Daoy (cell line): ENCODE measurements at regions not wholly inside any gene's neighbourhood (a gene's known extent, or its start where the extent isn't known, plus 50 kb on each side); places are given as distances from the start of the nearest gene placed in this dataset.
A peak's percentile ranks its signal among the peaks of the same experiment; 100 is the strongest.

Source experiments
- DNase-seq: peaks from one replicate; pipeline ENCODE4 v3.0.0-alpha.2; 2015; ENCODE audit warnings: low read depth

- no peak for DNase-seq
Observed at GRCh38 chr4:34851411-34851810, 1392.9 kb downstream of the ARAP2 start.

DNA sequence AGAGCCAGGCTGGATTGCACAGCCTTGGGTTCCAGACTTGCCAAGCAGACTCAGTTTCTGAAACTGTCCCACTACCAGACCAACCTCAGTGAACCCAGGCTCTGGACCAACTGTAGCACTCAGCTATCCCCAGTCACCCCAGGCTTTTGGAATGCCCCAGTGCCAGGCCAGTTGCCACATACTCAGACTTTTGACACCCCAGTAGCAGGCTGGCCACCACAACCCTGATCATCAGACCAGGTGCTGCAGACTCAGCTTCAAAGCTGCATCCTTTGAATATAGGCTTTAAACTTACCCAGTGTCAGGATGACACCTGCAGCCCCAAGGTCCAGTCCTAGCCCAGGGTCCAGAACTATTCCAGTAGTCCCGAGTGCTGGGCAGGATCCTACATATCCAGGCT is 1389.9 kb downstream of the ARAP2 start:
- DNase-seq, result no peak

GRCh38 chr4:34861666-34862065 is 1382.6 kb downstream of the ARAP2 start:
- no peak for DNase-seq

- DNase-seq, result no peak
Observed at GRCh38 chr4:34878961-34879360, 1365.4 kb downstream of the ARAP2 start.

- DNase-seq, result no peak
Observed at GRCh38 chr4:34880246-34880645, 1364.1 kb downstream of the ARAP2 start.

DNA sequence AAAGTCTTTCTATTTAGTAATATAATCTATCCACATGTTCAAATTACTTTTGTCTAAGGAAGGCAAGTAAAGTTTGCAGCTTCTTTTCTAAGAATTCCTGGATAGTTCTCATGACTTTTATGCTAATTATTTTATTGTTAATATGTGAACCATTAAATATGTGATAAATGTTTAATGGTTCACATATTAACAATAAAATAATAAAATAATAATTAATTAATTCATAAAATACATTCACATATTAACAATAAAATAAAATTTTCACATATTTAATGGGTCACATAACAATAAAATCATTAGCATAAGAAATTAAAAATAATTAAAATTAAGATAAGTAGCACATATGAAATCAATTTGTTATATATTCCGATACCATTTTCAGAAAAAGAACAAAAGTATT is 1352.4 kb downstream of the ARAP2 start:
- DNase-seq, result no peak

DNA sequence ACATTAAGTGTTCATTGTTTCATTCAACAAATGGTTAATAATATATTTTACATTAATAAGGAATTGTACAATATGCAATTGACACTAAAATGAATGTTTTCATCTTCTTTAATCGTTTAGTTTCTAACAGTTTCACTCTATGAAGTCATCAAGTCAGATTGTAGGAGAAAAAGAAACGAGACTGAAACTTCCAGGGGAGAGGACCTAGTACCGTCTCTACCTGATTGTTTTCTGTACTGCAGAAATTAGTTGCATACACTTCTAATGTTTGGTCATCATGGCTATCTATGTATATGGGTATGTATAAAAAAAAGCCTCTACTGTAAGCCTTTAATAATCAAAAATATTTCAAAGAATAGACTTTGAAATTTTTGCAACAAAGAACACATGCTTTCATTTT is 1350.9 kb downstream of the ARAP2 start:
- DNase-seq, result no peak

DNA sequence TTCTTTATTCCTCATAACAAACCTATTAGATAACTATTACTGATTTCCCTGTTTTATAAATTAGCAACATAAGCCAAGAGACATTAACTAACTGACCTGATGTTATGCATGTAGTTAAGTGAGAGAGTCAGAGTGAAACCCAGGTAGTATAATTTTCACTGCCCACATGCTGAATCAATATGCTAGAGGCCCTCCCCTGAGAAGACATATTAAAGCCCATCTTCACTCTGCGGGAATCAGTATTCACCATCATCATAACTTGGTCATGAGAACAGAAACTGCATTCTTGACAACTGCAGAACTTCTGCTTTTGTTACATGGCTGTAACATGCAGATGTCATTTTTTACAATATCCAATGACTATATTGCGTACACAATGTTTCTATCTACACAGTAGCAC is 1324.3 kb downstream of the ARAP2 start:
- no peak for DNase-seq

DNA sequence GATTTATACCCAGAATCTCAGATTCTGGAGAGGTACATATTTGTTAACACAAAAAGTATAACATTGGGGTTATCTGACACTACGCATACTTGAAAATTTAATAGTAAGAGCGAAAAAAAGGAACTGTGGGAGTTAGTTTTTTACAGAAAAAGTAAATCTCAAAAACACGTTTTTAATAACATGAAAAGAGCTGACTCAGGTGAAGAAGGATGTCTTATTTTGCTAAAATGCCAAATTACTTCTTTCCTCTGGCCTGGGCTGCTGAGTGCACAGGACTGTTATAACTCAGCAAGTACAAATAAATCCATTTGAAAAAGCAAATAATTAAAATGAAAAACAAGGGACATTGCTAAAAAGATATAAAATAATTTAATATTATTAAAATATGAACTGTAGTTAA is 1322.9 kb downstream of the ARAP2 start:
- DNase-seq, result no peak

DNA sequence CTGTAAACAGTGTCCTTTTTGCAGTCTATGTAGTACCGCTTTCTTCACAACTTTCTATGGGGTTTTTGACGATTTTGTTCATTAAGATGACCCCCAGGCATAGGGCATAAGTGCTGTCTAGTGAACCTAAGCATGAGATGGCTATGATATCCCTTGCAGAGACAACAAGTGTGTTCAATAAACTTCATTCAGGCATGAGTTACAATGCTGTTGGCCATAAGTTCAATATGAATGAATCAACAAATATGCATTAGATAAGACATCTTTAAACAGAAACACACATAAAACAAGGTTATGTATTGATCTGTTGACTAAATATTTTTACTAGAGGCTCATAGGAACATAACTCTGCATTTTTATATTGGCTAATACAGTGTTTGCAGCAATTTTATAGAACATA is 1322.0 kb downstream of the ARAP2 start:
- no peak for DNase-seq

DNA sequence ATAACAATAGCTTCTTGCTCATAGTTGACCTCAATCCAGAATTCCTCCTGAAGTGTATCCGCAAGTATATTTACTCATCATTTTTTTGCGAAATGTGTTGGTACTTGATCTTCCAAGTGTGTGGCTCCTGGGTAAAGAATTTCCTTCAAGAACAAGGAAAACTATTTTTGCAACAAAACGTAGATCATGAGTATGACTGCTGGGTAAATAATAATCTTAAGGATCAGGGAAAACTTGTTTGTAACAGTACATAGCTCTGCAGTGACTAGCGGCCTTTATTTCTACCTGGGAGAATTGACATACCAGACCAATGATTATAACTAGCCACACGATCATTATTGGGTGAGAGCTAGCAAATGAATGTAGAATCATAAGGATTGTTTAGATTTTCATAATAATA is 1311.7 kb downstream of the ARAP2 start:
- DNase-seq, result no peak

DNA sequence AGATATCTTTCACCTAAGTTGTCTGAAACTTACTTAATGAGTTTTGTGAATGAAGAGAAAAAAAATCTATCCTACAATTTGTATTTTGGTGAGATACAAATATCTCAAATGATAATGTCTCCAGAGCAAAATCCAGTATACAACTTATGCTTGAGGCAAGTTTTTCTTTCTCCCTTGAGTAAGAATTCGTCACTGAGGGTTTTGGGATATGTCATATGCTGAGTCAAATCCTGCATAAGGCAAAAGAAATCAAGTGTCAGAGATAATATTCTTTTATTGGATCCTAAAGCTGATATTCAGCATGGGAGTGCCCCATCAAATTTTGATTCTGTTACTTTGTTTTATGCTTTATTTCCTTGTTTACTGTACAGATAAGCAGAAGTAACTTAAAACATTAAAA is 1308.6 kb downstream of the ARAP2 start:
- no peak for DNase-seq

DNA sequence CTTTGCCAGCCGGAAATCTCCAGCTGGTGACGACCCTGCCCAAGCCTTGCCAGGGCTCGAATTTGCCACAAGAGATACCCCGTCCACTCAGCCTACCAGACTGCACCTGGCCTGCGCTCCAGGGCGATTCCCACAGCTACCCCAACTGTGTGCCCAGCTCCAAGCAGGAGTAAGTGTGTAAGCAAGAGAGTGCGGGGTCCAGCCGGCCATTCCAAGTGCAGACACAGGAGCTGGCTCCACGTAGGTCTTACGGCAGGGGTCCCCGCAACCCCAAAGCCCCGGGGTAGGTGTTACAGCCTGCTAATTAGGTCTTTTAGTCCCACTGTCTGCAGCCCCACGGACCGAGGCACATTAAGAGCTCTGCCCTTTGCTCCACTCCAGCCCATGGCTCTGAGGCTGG is 1305.2 kb downstream of the ARAP2 start:
- no peak for DNase-seq

GRCh38 chr4:34943741-34944386 is 1300.5 kb downstream of the ARAP2 start:
- no peak for DNase-seq

DNA sequence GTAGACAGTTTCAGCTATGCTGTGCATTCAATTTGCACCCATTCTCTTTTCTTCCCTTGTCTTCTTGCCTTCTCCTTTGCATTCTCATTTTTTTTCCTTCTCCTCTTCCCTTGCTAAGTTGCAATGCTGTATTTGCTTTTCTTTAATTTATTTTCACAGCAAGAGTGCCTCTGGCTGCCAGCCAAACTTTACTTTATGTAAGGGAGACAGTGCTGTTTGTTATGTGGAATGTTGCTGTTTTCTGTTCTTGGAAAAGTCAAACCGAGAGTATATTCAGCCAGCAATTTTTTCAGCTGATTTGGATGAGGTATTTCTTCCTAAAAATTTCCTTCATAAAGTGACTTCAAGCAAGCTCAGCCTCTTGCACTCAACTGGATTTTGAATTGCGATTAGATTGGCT is 1293.4 kb downstream of the ARAP2 start:
- no peak for DNase-seq

DNA sequence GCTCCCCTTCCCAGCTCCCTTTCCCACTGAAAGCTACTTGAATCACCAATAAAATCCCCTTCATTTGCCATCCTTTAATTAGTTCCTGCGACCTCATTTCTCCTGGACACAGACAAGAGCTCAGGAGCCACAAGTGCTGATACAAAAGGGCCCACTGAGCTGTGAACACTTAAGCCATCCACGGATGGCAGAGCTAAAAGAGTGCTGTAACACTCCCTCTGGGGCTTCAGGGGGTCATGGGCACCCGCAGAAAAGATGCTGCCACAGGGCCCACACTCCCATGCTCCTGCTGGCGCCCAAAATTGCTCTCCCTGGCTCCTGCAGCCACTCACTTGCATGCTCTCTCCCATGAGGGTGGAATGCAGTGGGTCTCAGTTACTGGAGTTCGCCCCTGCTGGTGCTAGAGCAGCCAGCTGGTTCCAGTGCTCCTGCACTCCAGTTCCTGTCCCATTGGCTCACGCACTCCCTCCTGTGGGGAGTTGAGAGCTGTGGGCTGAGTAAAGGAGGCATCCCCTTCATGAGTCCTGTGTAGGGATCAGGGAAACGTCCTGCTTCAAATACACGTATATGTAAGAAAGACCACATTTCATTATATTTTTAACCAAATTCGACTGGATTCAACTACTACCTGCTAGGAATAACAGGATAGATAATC is 1291.0 kb downstream of the ARAP2 start:
- peak; percentile 1 for DNase-seq

DNA sequence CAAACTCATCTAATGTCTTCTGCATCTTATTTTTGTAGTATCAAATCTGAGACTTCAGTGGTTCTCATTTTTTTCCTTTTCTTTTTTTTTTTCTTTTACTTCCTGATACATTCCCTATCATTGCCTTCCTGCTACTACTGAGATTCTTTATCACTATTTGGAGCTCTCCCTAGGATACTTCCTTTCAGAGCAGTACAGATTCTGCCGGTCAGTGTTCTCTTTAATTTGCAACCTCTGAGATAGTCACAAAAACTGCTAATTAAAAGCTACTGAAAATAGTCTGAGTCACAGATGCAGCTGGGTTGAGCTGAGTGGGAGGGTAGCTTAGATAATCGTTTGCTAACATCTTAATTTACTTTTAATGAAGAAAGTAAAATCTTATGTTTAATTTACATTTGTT is 1279.7 kb downstream of the ARAP2 start:
- DNase-seq, result no peak

DNA sequence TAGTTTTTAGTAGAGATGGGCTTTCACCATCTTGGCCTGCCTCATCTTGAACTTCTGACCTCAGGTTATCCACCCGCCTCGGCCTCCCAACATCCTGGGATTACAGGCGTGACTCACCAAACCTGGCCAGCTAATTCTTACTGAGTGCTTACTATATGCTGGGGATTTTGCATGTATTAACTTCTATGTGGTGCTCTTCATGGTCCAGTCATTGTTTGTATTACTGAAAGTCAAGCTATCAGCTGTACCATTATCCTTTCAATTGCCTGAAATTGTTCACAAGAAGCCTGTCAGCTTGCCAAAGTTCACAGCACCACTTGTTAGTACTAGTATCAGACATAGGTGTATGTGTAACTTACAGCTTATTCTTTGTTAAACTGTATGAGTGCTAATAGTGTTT is 1272.1 kb downstream of the ARAP2 start:
- peak; percentile 1 for DNase-seq

GRCh38 chr4:34973650-34974312 is 1270.5 kb downstream of the ARAP2 start:
- DNase-seq, result no peak

DNA sequence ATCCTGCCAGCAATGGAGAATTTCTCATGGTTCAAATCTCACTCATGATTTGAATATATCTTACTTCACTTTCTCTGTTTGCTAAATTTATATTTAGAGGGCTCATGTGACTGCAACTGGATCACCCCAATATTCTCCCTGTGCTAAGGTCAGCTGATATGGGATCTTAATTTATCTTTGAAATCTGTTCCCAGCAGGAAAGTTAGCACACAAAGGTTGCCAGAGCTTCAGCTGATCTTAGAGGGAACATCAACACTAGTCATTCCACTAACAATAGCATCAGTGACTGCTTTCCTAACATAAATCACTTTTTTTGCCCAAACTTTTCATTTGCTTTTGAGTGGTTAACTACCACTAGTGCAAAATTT is 1270.0 kb downstream of the ARAP2 start:
- DNase-seq, result no peak

DNA sequence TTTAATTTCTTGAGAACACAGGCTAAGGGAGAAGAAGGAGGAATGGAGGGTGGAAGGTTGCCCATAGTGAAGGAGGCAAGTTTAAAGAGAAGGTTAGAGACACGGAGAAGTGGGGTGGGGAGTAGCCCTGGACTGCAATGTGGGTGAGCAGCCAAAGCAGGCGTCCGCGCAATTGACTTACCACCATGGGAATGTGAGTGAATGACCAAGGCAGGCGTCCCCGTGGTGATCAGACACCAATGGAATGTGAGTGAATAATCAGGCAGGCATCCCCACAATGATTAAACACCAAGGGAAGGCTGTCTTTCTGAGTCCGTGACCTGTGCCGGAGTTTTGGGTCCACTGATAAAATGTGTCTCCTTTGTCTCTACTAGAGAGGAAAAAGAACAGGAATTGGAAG is 1223.1 kb downstream of the ARAP2 start:
- peak; percentile 39 for DNase-seq

DNA sequence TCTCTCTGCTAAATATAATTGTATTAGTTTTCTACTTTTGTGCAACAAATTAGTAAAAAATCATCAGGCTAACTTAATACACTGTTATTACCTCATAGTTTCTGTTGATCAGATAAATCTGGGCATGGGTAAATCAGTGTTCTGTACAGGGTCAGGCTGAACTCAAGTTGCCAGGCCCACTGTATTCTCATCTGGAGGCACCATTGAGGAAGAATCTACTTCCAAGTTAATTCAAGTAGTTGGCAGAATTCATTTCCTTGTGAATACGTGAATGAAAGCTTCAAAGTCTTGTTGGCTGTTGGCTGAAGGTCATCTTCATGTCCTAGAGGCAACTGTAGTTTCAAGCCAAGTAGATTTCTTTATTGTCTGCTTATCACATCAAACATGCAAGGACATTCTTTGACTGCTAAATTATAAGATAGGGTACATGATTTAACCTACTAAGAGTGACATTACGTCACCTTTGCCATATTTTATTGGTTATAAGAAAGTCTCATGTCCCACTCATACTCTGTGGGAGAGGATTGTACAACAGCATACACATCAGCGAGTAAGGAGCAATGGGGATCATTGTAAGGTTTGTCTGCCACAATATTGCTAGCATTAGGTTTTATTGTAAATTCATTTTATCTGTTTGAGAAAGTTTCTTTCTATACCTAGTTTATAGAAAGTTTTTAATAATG is 1219.0 kb downstream of the ARAP2 start:
- DNase-seq, result no peak
